GM12878 (cell line): ENCODE measurements at regions not wholly inside any gene's neighbourhood (a gene's known extent, or its start where the extent isn't known, plus 50 kb on each side); places are given as distances from the start of the nearest gene placed in this dataset.

Source experiments
- ATAC-seq: fragments of 200-7000 bp; cut with Tn5 transposase; 3 replicates; pipeline ENCODE4 v1.9.1; 2020; ENCODE audit warnings: mild to moderate bottlenecking, moderate library complexity
- BruUV-seq: library from RNA; stranded (reverse); fragments of 400-500 nt; replicated peaks from 2 replicates; lab custom pipeline; 2021; lab: Mats Ljungman, UMichigan
- CTCF ChIA-PET: fragments of 300-600 bp; sonication (Branson Sonifier 250); formaldehyde crosslinking; extraction: SDS; loops from one replicate; lab custom pipeline; 2021; ENCODE audit warnings: inconsistent platforms; lab: Yijun Ruan, JAX
- POLR2A ChIA-PET: fragments of 350-600 bp; formaldehyde crosslinking; extraction: SDS; loops from one replicate; lab custom pipeline; 2021; ENCODE audit warnings: inconsistent platforms; lab: Charles Lee
- RAD21 ChIA-PET: fragments of 300-600 bp; sonication (Branson Sonifier 250); formaldehyde crosslinking; loops from one replicate; lab custom pipeline; 2023; ENCODE audit warnings: antibody characterized with exemption; ENCODE audit not compliant: unreplicated experiment; lab: Charles Lee
- SMC1A ChIA-PET: fragments of 300-600 bp; sonication (Branson Sonifier 250); formaldehyde crosslinking; loops from one replicate; lab custom pipeline; 2023; ENCODE audit not compliant: unreplicated experiment, uncharacterized antibody; lab: Charles Lee
- DNase-seq: peaks from one replicate; pipeline ENCODE4 v3.0.0-alpha.2; 2011; ENCODE audit warnings: low read depth, low spot score
- FAIRE-seq: peaks from 3 replicates; lab custom pipeline; 2011; peaks lifted over from hg19 to GRCh38; lab: Jason Lieb, UNC
- H2AFZ ChIP-seq: 2 replicates; pipeline ENCODE4 v1.6.0; 2011; ENCODE audit warnings: low read depth, low read length, control low read depth; ENCODE audit not compliant: control insufficient read depth
- H3K27ac ChIP-seq: 2 replicates; pipeline ENCODE4 v1.5.1; 2011; ENCODE audit warnings: control low read depth; ENCODE audit not compliant: control insufficient read depth, insufficient read depth
- H3K27me3 ChIP-seq, 2 experiments: replicated peaks in 1 of 2; 2 replicates each; pipeline versions ENCODE4 v1.6.0 to v1.6.1; 2011; ENCODE audit warnings: low read length in 1 of 2; ENCODE audit not compliant: control insufficient read depth in 2 of 2, insufficient read depth in 2 of 2
- H3K36me3 ChIP-seq, 2 experiments: 2 replicates each; pipeline ENCODE4 v1.5.1; 2011; ENCODE audit warnings: low read length in 1 of 2; ENCODE audit not compliant: control insufficient read depth in 2 of 2, insufficient read depth in 2 of 2
- H3K4me1 ChIP-seq: 2 replicates; pipeline ENCODE4 v1.6.1; 2011; ENCODE audit warnings: mild to moderate bottlenecking, low read length, moderate library complexity, mixed read lengths; ENCODE audit not compliant: control insufficient read depth, insufficient read depth
- H3K4me2 ChIP-seq: 2 replicates; pipeline ENCODE4 v1.6.0; 2011; ENCODE audit warnings: control low read depth; ENCODE audit not compliant: control insufficient read depth, insufficient read depth
- H3K4me3 ChIP-seq: fragments of 200-600 bp; sonication (generic); 2 replicates; pipeline ENCODE4 v1.5.1; 2016
- H3K79me2 ChIP-seq: 2 replicates; pipeline ENCODE4 v1.6.0; 2011; ENCODE audit warnings: low read length; ENCODE audit not compliant: control insufficient read depth, insufficient read depth
- H3K9ac ChIP-seq: 2 replicates; pipeline ENCODE4 v1.8.0; 2011; ENCODE audit warnings: low read length, control low read depth, mixed read lengths; ENCODE audit not compliant: control insufficient read depth, insufficient read depth
- H3K9me3 ChIP-seq: replicated peaks from 3 replicates; pipeline ENCODE4 v1.5.1; 2011; ENCODE audit warnings: mild to moderate bottlenecking, low read length; ENCODE audit not compliant: control insufficient read depth, insufficient read depth
- H4K20me1 ChIP-seq: 2 replicates; pipeline ENCODE4 v1.6.0; 2011; ENCODE audit not compliant: control insufficient read depth, insufficient read depth
- CREB1 ChIP-seq: IDR thresholded peaks from 2 replicates; pipeline ENCODE4 v1.6.1; 2012; ENCODE audit warnings: low read depth, mild to moderate bottlenecking, inconsistent platforms
- HCFC1 ChIP-seq: fragments of 150-350 bp; IDR thresholded peaks from 2 replicates; pipeline ENCODE4 v1.6.1; 2014; ENCODE audit warnings: low read length
- LARP7 ChIP-seq: fragments of 450-650 bp; IDR thresholded peaks from 2 replicates; pipeline ENCODE4 v1.6.1; 2017; ENCODE audit warnings: mild to moderate bottlenecking
- WGBS: methylation state at CpG from one replicate; pipeline ENCODE4 v1.1.6; 2016; ENCODE audit warnings: low lambda C conversion rate; ENCODE audit not compliant: insufficient replicate concordance, insufficient coverage; ENCODE audit errors: missing lambda C conversion rate; 5-methylcytosine and 5-hydroxymethylcytosine counted together
- in situ Hi-C: fragments of 300-500 bp; cut with MboI; formaldehyde crosslinking; loops from 9 replicates; pipeline ENCODE4 v1.14.3; 2018; ENCODE audit warnings: mixed read lengths
- intact Hi-C: fragments of 100-400 bp; cut with micrococcal nuclease; formaldehyde crosslinking; loops from one replicate; pipeline ENCODE4 v1.14.2; 2022; ENCODE audit not compliant: unreplicated experiment
- TF ChIP-seq, protein P1 (sequence below): IDR thresholded peaks from 2 replicates; pipeline ENCODE4 v1.6.1; 2012; ENCODE audit warnings: mild to moderate bottlenecking, low read depth, low read length
- TF ChIP-seq, protein P2 (sequence below): IDR thresholded peaks from 2 replicates; pipeline ENCODE4 v1.6.1; 2012; ENCODE audit warnings: low read depth, low read length, improper control_type of control experiment
- TF ChIP-seq, protein P3 (sequence below): fragments of 450-650 bp; IDR thresholded peaks from 2 replicates; pipeline ENCODE4 v1.6.1; 2017; ENCODE audit warnings: mild to moderate bottlenecking, low read depth, inconsistent platforms; ENCODE audit not compliant: poor library complexity, severe bottlenecking

DNA sequence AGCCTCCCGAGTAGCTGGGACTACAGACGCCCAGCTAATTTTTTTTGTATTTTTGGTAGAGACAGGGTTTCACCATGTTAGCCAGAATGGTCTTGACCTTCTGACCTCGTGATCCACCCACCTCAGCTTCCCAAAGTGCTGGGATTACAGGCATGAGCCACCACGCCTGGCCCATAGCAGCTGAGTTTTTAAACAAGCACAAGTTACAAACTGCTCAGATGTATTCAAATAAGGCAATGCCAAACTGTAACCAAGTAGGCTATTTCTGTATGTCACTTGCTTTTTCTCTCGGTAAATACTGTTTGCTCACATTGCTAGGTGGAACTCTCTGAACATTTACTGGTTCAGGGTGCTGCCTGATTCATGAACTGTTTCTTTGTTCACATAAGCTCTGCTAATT is 799.3 kb upstream of the NUDT12 start:
- H3K27me3 ChIP-seq: no peaks in the 10 kb centered on the region
- ATAC-seq (peak; percentile 59), FAIRE-seq (no peak)
- ChIA-PET POLR2A (interaction anchor here (1.1 kb wide), 1 partner anchor 8 kb away, joined by 4 read pairs; no protein-coding TSS in a partner anchor), RAD21 (interaction anchor here (0.8 to 2.3 kb wide), 4 partner anchors 11 to 183 kb away, joined by 3 to 9 read pairs (median 6); no protein-coding TSS in a partner anchor)
- H3K9ac ChIP-seq: no peak overlapping the region
- H3K4me3 ChIP-seq: no peak overlapping the region
- no peaks in the 10 kb centered on the region for H3K9me3 ChIP-seq
- no peak overlapping the region for H2AFZ ChIP-seq
- no peak for TF ChIP-seq LARP7
- TF ChIP-seq, protein P1, sequence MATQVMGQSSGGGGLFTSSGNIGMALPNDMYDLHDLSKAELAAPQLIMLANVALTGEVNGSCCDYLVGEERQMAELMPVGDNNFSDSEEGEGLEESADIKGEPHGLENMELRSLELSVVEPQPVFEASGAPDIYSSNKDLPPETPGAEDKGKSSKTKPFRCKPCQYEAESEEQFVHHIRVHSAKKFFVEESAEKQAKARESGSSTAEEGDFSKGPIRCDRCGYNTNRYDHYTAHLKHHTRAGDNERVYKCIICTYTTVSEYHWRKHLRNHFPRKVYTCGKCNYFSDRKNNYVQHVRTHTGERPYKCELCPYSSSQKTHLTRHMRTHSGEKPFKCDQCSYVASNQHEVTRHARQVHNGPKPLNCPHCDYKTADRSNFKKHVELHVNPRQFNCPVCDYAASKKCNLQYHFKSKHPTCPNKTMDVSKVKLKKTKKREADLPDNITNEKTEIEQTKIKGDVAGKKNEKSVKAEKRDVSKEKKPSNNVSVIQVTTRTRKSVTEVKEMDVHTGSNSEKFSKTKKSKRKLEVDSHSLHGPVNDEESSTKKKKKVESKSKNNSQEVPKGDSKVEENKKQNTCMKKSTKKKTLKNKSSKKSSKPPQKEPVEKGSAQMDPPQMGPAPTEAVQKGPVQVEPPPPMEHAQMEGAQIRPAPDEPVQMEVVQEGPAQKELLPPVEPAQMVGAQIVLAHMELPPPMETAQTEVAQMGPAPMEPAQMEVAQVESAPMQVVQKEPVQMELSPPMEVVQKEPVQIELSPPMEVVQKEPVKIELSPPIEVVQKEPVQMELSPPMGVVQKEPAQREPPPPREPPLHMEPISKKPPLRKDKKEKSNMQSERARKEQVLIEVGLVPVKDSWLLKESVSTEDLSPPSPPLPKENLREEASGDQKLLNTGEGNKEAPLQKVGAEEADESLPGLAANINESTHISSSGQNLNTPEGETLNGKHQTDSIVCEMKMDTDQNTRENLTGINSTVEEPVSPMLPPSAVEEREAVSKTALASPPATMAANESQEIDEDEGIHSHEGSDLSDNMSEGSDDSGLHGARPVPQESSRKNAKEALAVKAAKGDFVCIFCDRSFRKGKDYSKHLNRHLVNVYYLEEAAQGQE: no peak
- TF ChIP-seq CREB1: no peak
- TF ChIP-seq, protein P2, sequence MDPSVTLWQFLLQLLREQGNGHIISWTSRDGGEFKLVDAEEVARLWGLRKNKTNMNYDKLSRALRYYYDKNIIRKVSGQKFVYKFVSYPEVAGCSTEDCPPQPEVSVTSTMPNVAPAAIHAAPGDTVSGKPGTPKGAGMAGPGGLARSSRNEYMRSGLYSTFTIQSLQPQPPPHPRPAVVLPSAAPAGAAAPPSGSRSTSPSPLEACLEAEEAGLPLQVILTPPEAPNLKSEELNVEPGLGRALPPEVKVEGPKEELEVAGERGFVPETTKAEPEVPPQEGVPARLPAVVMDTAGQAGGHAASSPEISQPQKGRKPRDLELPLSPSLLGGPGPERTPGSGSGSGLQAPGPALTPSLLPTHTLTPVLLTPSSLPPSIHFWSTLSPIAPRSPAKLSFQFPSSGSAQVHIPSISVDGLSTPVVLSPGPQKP: no peak
- TF ChIP-seq, protein P3, sequence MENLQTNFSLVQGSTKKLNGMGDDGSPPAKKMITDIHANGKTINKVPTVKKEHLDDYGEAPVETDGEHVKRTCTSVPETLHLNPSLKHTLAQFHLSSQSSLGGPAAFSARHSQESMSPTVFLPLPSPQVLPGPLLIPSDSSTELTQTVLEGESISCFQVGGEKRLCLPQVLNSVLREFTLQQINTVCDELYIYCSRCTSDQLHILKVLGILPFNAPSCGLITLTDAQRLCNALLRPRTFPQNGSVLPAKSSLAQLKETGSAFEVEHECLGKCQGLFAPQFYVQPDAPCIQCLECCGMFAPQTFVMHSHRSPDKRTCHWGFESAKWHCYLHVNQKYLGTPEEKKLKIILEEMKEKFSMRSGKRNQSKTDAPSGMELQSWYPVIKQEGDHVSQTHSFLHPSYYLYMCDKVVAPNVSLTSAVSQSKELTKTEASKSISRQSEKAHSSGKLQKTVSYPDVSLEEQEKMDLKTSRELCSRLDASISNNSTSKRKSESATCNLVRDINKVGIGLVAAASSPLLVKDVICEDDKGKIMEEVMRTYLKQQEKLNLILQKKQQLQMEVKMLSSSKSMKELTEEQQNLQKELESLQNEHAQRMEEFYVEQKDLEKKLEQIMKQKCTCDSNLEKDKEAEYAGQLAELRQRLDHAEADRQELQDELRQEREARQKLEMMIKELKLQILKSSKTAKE: no peak
- no peak for TF ChIP-seq HCFC1
- TF ChIP-seq, all 136 proteins: peak for 0
- no peak overlapping the region for H3K4me2 ChIP-seq
- H4K20me1 ChIP-seq: no peaks in the 10 kb centered on the region
- BruUV-seq: no TSS peak
- H3K4me1 ChIP-seq: no peaks in the 10 kb centered on the region
- 17% methylated on average over 5 of the region's 5 CpGs for WGBS
- no peaks in the 10 kb centered on the region for H3K36me3 ChIP-seq
- H3K79me2 ChIP-seq: no peaks in the 10 kb centered on the region
- DNase-seq: no peak
- intact Hi-C loops (no loop called here), in situ Hi-C loops (no loop called here)
- ChIA-PET SMC1A (interaction anchor here (2.8 kb wide), 1 partner anchor 8 kb away, joined by 6 read pairs; no protein-coding TSS in a partner anchor), CTCF (interaction anchor here (0.7 to 1.1 kb wide), 3 partner anchors 10 to 39 kb away, joined by 3 to 5 read pairs (median 3); no protein-coding TSS in a partner anchor)
- H3K27ac ChIP-seq: no peak overlapping the region
